GM12878 (cell line): ENCODE measurements at regions not wholly inside any gene's neighbourhood (a gene's known extent, or its start where the extent isn't known, plus 50 kb on each side); places are given as distances from the start of the nearest gene placed in this dataset.

Source experiments
- ATAC-seq: fragments of 200-7000 bp; cut with Tn5 transposase; 3 replicates; pipeline ENCODE4 v1.9.1; 2020; ENCODE audit warnings: mild to moderate bottlenecking, moderate library complexity
- BruUV-seq: library from RNA; stranded (reverse); fragments of 400-500 nt; replicated peaks from 2 replicates; lab custom pipeline; 2021; lab: Mats Ljungman, UMichigan
- CTCF ChIA-PET: fragments of 300-600 bp; sonication (Branson Sonifier 250); formaldehyde crosslinking; extraction: SDS; loops from one replicate; lab custom pipeline; 2021; ENCODE audit warnings: inconsistent platforms; lab: Yijun Ruan, JAX
- POLR2A ChIA-PET: fragments of 350-600 bp; formaldehyde crosslinking; extraction: SDS; loops from one replicate; lab custom pipeline; 2021; ENCODE audit warnings: inconsistent platforms; lab: Charles Lee
- RAD21 ChIA-PET: fragments of 300-600 bp; sonication (Branson Sonifier 250); formaldehyde crosslinking; loops from one replicate; lab custom pipeline; 2023; ENCODE audit warnings: antibody characterized with exemption; ENCODE audit not compliant: unreplicated experiment; lab: Charles Lee
- SMC1A ChIA-PET: fragments of 300-600 bp; sonication (Branson Sonifier 250); formaldehyde crosslinking; loops from one replicate; lab custom pipeline; 2023; ENCODE audit not compliant: unreplicated experiment, uncharacterized antibody; lab: Charles Lee
- DNase-seq: peaks from one replicate; pipeline ENCODE4 v3.0.0-alpha.2; 2011; ENCODE audit warnings: low read depth, low spot score
- FAIRE-seq: peaks from 3 replicates; lab custom pipeline; 2011; peaks lifted over from hg19 to GRCh38; lab: Jason Lieb, UNC
- H2AFZ ChIP-seq: 2 replicates; pipeline ENCODE4 v1.6.0; 2011; ENCODE audit warnings: low read depth, low read length, control low read depth; ENCODE audit not compliant: control insufficient read depth
- H3K27ac ChIP-seq: 2 replicates; pipeline ENCODE4 v1.5.1; 2011; ENCODE audit warnings: control low read depth; ENCODE audit not compliant: control insufficient read depth, insufficient read depth
- H3K27me3 ChIP-seq, 2 experiments: replicated peaks in 1 of 2; 2 replicates each; pipeline versions ENCODE4 v1.6.0 to v1.6.1; 2011; ENCODE audit warnings: low read length in 1 of 2; ENCODE audit not compliant: control insufficient read depth in 2 of 2, insufficient read depth in 2 of 2
- H3K36me3 ChIP-seq, 2 experiments: 2 replicates each; pipeline ENCODE4 v1.5.1; 2011; ENCODE audit warnings: low read length in 1 of 2; ENCODE audit not compliant: control insufficient read depth in 2 of 2, insufficient read depth in 2 of 2
- H3K4me1 ChIP-seq: 2 replicates; pipeline ENCODE4 v1.6.1; 2011; ENCODE audit warnings: mild to moderate bottlenecking, low read length, moderate library complexity, mixed read lengths; ENCODE audit not compliant: control insufficient read depth, insufficient read depth
- H3K4me2 ChIP-seq: 2 replicates; pipeline ENCODE4 v1.6.0; 2011; ENCODE audit warnings: control low read depth; ENCODE audit not compliant: control insufficient read depth, insufficient read depth
- H3K4me3 ChIP-seq: fragments of 200-600 bp; sonication (generic); 2 replicates; pipeline ENCODE4 v1.5.1; 2016
- H3K79me2 ChIP-seq: 2 replicates; pipeline ENCODE4 v1.6.0; 2011; ENCODE audit warnings: low read length; ENCODE audit not compliant: control insufficient read depth, insufficient read depth
- H3K9ac ChIP-seq: 2 replicates; pipeline ENCODE4 v1.8.0; 2011; ENCODE audit warnings: low read length, control low read depth, mixed read lengths; ENCODE audit not compliant: control insufficient read depth, insufficient read depth
- H3K9me3 ChIP-seq: replicated peaks from 3 replicates; pipeline ENCODE4 v1.5.1; 2011; ENCODE audit warnings: mild to moderate bottlenecking, low read length; ENCODE audit not compliant: control insufficient read depth, insufficient read depth
- H4K20me1 ChIP-seq: 2 replicates; pipeline ENCODE4 v1.6.0; 2011; ENCODE audit not compliant: control insufficient read depth, insufficient read depth
- BCL11A ChIP-seq: IDR thresholded peaks from 2 replicates; pipeline ENCODE4 v1.6.1; 2011; ENCODE audit warnings: low read depth, low read length
- CEBPZ ChIP-seq: fragments of 150-350 bp; IDR thresholded peaks from 2 replicates; pipeline ENCODE4 v1.6.1; 2016; ENCODE audit warnings: low read depth, low read length
- DPF2 ChIP-seq: fragments of 450-650 bp; IDR thresholded peaks from 2 replicates; pipeline ENCODE4 v1.6.1; 2017; ENCODE audit warnings: mild to moderate bottlenecking
- HSF1 ChIP-seq: fragments of 150-350 bp; IDR thresholded peaks from 2 replicates; pipeline ENCODE4 v1.6.1; 2014; ENCODE audit warnings: mild to moderate bottlenecking, low read depth, low read length
- IKZF1 ChIP-seq: fragments of 450-650 bp; conservative IDR thresholded peaks from 2 replicates; pipeline ENCODE4 v1.6.1; 2017; ENCODE audit warnings: antibody characterized with exemption, mild to moderate bottlenecking
- MEF2B ChIP-seq: fragments of 450-650 bp; IDR thresholded peaks from 2 replicates; pipeline ENCODE4 v1.6.1; 2018; ENCODE audit warnings: mild to moderate bottlenecking, moderate library complexity; ENCODE audit not compliant: partially characterized antibody, poor library complexity, severe bottlenecking
- PAX8 ChIP-seq: fragments of 450-650 bp; IDR thresholded peaks from 2 replicates; pipeline ENCODE4 v1.6.1; 2017; ENCODE audit warnings: mild to moderate bottlenecking, moderate library complexity
- POLR2AphosphoS2 ChIP-seq: IDR thresholded peaks from 2 replicates; pipeline ENCODE4 v1.6.1; 2011; ENCODE audit warnings: low read depth, mild to moderate bottlenecking, low read length, improper control_type of control experiment, moderate library complexity
- POLR2AphosphoS5 ChIP-seq: IDR thresholded peaks from 2 replicates; pipeline ENCODE4 v1.6.1; 2011; ENCODE audit warnings: mild to moderate bottlenecking, low read length, inconsistent platforms
- RCOR1 ChIP-seq: conservative IDR thresholded peaks from 2 replicates; pipeline ENCODE4 v1.6.1; 2012; ENCODE audit warnings: low read depth, low read length, improper control_type of control experiment
- RELB ChIP-seq: fragments of 450-650 bp; IDR thresholded peaks from 2 replicates; pipeline ENCODE4 v1.6.1; 2017; ENCODE audit warnings: low read depth, mild to moderate bottlenecking, moderate library complexity
- SRF ChIP-seq, 2 experiments: IDR thresholded peaks; 2 replicates each; pipeline ENCODE4 v1.6.1; 2011; ENCODE audit warnings: low read depth in 2 of 2, low read length in 2 of 2, mild to moderate bottlenecking in 1 of 2, moderate library complexity in 1 of 2
- TCF3 ChIP-seq: IDR thresholded peaks from 2 replicates; pipeline ENCODE4 v1.6.1; 2012; ENCODE audit warnings: low read depth, mild to moderate bottlenecking, low read length, borderline replicate concordance; ENCODE audit not compliant: insufficient read depth
- ZBED1 ChIP-seq: IDR thresholded peaks from 2 replicates; pipeline ENCODE4 v1.6.1; 2016; ENCODE audit warnings: borderline replicate concordance
- WGBS: methylation state at CpG from one replicate; pipeline ENCODE4 v1.1.6; 2016; ENCODE audit warnings: low lambda C conversion rate; ENCODE audit not compliant: insufficient replicate concordance, insufficient coverage; ENCODE audit errors: missing lambda C conversion rate; 5-methylcytosine and 5-hydroxymethylcytosine counted together
- in situ Hi-C: fragments of 300-500 bp; cut with MboI; formaldehyde crosslinking; loops from 9 replicates; pipeline ENCODE4 v1.14.3; 2018; ENCODE audit warnings: mixed read lengths
- intact Hi-C: fragments of 100-400 bp; cut with micrococcal nuclease; formaldehyde crosslinking; loops from one replicate; pipeline ENCODE4 v1.14.2; 2022; ENCODE audit not compliant: unreplicated experiment

GRCh38 chr14:105878125-105878524 lies 351.7 kb downstream of the TMEM121 start (continued):
- TF ChIP-seq CEBPZ (no peak), TCF3 (no peak), POLR2AphosphoS5 (no peak), HSF1 (no peak), RCOR1 (no peak), SRF (IDR thresholded peaks at IDR 0.05; ENCODE audit: low read depth in 2 of 2, low read length in 2 of 2) (no peak), PAX8 (no peak), IKZF1 (no peak), BCL11A (no peak), ZBED1 (no peak)
- TF ChIP-seq, all 136 proteins: peak for 0

GRCh38 chr14:105878554-105878953 lies 352.2 kb downstream of the TMEM121 start:
- no peak overlapping the region for H3K9ac ChIP-seq
- ATAC-seq, result no peak
- WGBS, result no CpG with 5 or more reads among the region's 13 CpGs
- POLR2A ChIA-PET, result no interaction called here
- SMC1A ChIA-PET, result no interaction called here
- FAIRE-seq, result no peak
- no peak overlapping the region for H3K4me3 ChIP-seq
- no peak overlapping the region for H3K27ac ChIP-seq
- no peaks in the 10 kb centered on the region for H3K27me3 ChIP-seq
- H3K79me2 ChIP-seq, result no peaks in the 10 kb centered on the region
- RAD21 ChIA-PET, result no interaction called here
- BruUV-seq, result no TSS peak
- TF ChIP-seq RELB (no peak), POLR2AphosphoS2 (no peak), MEF2B (no peak), DPF2 (no peak)
- no peak for DNase-seq
- in situ Hi-C loops, result no loop called here
- no peaks in the 10 kb centered on the region for H3K9me3 ChIP-seq
- no peak overlapping the region for H3K4me2 ChIP-seq
- no peak overlapping the region for H2AFZ ChIP-seq
- no peaks in the 10 kb centered on the region for H4K20me1 ChIP-seq
- no peaks in the 10 kb centered on the region for H3K4me1 ChIP-seq
- H3K36me3 ChIP-seq, result no peaks in the 10 kb centered on the region
- CTCF ChIA-PET, result no interaction called here
- intact Hi-C loops, result no loop called here
